Fibroblast of the aortic adventitia (primary cell): ENCODE measurements at regions not wholly inside any gene's neighbourhood (a gene's known extent, or its start where the extent isn't known, plus 50 kb on each side); places are given as distances from the start of the nearest gene placed in this dataset.
"Not testable (repeated sequence)": the region's sequence is repeated elsewhere in the genome, so short reads cannot be mapped to it uniquely, and the experiment has no call there.

ENCODE experiments used
- DNase-seq: peaks from one replicate; pipeline ENCODE4 v3.0.0-alpha.2; 2010; ENCODE audit warnings: low read depth
- H3K4me3 ChIP-seq: 2 replicates; pipeline ENCODE4 v1.5.1; 2011; ENCODE audit warnings: low read depth, mild to moderate bottlenecking, control low read depth, low read length, moderate library complexity
- CTCF ChIP-seq: IDR thresholded peaks from 2 replicates; pipeline ENCODE4 v1.5.1; 2011; ENCODE audit warnings: mild to moderate bottlenecking, low read length, control low read depth, inconsistent platforms; ENCODE audit not compliant: insufficient read depth

DNA sequence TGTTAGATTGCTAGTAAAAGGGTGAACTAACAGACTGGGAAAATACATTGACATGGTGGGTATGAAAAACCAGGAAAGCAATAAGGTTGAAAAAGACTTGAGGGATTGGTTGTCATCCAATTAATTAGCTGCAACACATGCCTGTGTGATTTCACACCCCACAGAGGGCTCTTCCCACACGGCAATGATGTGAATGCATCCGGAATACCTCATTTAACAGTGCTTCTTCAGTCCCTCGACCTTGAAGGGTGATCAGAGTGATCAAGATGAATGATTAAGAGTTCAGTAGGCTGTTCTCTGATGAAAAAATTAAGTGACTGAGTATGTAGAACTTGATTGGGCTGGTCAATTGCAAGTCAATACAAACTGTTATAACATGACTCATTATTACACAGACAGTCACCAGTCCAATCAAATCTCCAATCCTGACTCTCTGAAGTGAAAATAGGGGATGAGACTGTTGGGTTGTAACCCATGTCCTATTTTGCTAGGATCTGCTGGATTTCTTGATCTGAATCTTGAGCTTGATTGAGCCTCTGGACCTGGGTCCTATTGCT lies 924.9 kb upstream of the FAM98A start:
- H3K4me3 ChIP-seq = no peak overlapping the region
- TF ChIP-seq CTCF = no peak
- no peak for DNase-seq

GRCh38 chr2:34519659-34520058 lies 920.6 kb upstream of the FAM98A start:
- DNase-seq = no peak
- no peak overlapping the region for H3K4me3 ChIP-seq
- no peak for TF ChIP-seq CTCF

DNA sequence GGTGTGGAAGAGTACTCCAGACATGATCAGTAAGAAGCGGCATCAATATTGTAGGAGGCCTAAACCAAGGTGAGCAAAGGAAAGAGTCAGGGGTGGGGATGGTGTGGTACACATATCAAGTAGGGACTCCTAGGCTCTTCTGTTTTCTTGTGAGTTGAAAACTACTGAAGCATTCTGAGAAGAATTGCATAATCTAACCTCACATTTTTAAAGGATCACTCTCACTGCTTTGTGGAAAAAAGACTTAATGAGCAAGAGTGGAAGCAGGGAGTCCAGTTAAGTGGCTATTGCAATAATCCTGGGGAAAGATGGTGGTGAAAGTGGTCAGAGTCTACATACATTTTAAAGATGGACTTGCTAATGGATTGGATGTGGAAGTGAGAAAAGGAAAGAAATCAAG lies 899.5 kb upstream of the FAM98A start:
- no peak for TF ChIP-seq CTCF
- H3K4me3 ChIP-seq = no peak overlapping the region
- no peak for DNase-seq

DNA sequence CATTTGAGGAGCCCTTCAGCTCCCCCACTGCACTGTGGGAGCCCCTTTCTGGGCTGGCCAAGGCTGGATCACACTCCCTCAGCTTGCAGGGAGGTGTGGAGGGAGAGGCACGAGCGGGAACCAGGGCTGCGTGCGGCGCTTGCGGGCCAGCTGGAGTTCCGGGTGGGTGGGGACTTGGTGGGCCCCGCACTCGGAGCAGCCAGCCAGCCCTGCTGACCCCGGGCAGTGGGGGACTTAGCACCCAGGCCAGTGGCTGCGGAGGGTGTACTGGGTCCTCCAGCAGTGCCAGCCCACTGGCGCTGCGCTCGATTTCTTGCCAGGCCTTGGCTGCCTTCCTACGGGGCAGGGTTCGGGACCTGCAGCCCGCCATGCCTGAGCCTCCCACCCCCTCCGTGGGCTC lies 895.1 kb upstream of the FAM98A start:
- not testable (repeated sequence) for DNase-seq, H3K4me3 ChIP-seq

- no peak for DNase-seq
- no peak for TF ChIP-seq CTCF
- H3K4me3 ChIP-seq = no peak overlapping the region
These were observed 893.7 kb upstream of the FAM98A start for GRCh38 chr2:34492561-34493455.

GRCh38 chr2:34486965-34487364 lies 887.9 kb upstream of the FAM98A start:
- DNase-seq = no peak
- no peak overlapping the region for H3K4me3 ChIP-seq
- TF ChIP-seq CTCF = no peak

GRCh38 chr2:34481542-34481941 lies 882.4 kb upstream of the FAM98A start:
- TF ChIP-seq CTCF = no peak
- no peak for DNase-seq
- no peak overlapping the region for H3K4me3 ChIP-seq
